GM12878 (cell line): ENCODE measurements at regions not wholly inside any gene's neighbourhood (a gene's known extent, or its start where the extent isn't known, plus 50 kb on each side); places are given as distances from the start of the nearest gene placed in this dataset.

Experiments
- ATAC-seq: fragments of 200-7000 bp; cut with Tn5 transposase; 3 replicates; pipeline ENCODE4 v1.9.1; 2020; ENCODE audit warnings: mild to moderate bottlenecking, moderate library complexity
- BruUV-seq: library from RNA; stranded (reverse); fragments of 400-500 nt; replicated peaks from 2 replicates; lab custom pipeline; 2021; lab: Mats Ljungman, UMichigan
- CTCF ChIA-PET: fragments of 300-600 bp; sonication (Branson Sonifier 250); formaldehyde crosslinking; extraction: SDS; loops from one replicate; lab custom pipeline; 2021; ENCODE audit warnings: inconsistent platforms; lab: Yijun Ruan, JAX
- POLR2A ChIA-PET: fragments of 350-600 bp; formaldehyde crosslinking; extraction: SDS; loops from one replicate; lab custom pipeline; 2021; ENCODE audit warnings: inconsistent platforms; lab: Charles Lee
- RAD21 ChIA-PET: fragments of 300-600 bp; sonication (Branson Sonifier 250); formaldehyde crosslinking; loops from one replicate; lab custom pipeline; 2023; ENCODE audit warnings: antibody characterized with exemption; ENCODE audit not compliant: unreplicated experiment; lab: Charles Lee
- SMC1A ChIA-PET: fragments of 300-600 bp; sonication (Branson Sonifier 250); formaldehyde crosslinking; loops from one replicate; lab custom pipeline; 2023; ENCODE audit not compliant: unreplicated experiment, uncharacterized antibody; lab: Charles Lee
- DNase-seq: peaks from one replicate; pipeline ENCODE4 v3.0.0-alpha.2; 2011; ENCODE audit warnings: low read depth, low spot score
- FAIRE-seq: peaks from 3 replicates; lab custom pipeline; 2011; peaks lifted over from hg19 to GRCh38; lab: Jason Lieb, UNC
- H2AFZ ChIP-seq: 2 replicates; pipeline ENCODE4 v1.6.0; 2011; ENCODE audit warnings: low read depth, low read length, control low read depth; ENCODE audit not compliant: control insufficient read depth
- H3K27ac ChIP-seq: 2 replicates; pipeline ENCODE4 v1.5.1; 2011; ENCODE audit warnings: control low read depth; ENCODE audit not compliant: control insufficient read depth, insufficient read depth
- H3K27me3 ChIP-seq, 2 experiments: replicated peaks in 1 of 2; 2 replicates each; pipeline versions ENCODE4 v1.6.0 to v1.6.1; 2011; ENCODE audit warnings: low read length in 1 of 2; ENCODE audit not compliant: control insufficient read depth in 2 of 2, insufficient read depth in 2 of 2
- H3K36me3 ChIP-seq, 2 experiments: 2 replicates each; pipeline ENCODE4 v1.5.1; 2011; ENCODE audit warnings: low read length in 1 of 2; ENCODE audit not compliant: control insufficient read depth in 2 of 2, insufficient read depth in 2 of 2
- H3K4me1 ChIP-seq: 2 replicates; pipeline ENCODE4 v1.6.1; 2011; ENCODE audit warnings: mild to moderate bottlenecking, low read length, moderate library complexity, mixed read lengths; ENCODE audit not compliant: control insufficient read depth, insufficient read depth
- H3K4me2 ChIP-seq: 2 replicates; pipeline ENCODE4 v1.6.0; 2011; ENCODE audit warnings: control low read depth; ENCODE audit not compliant: control insufficient read depth, insufficient read depth
- H3K4me3 ChIP-seq: fragments of 200-600 bp; sonication (generic); 2 replicates; pipeline ENCODE4 v1.5.1; 2016
- H3K79me2 ChIP-seq: 2 replicates; pipeline ENCODE4 v1.6.0; 2011; ENCODE audit warnings: low read length; ENCODE audit not compliant: control insufficient read depth, insufficient read depth
- H3K9ac ChIP-seq: 2 replicates; pipeline ENCODE4 v1.8.0; 2011; ENCODE audit warnings: low read length, control low read depth, mixed read lengths; ENCODE audit not compliant: control insufficient read depth, insufficient read depth
- H3K9me3 ChIP-seq: replicated peaks from 3 replicates; pipeline ENCODE4 v1.5.1; 2011; ENCODE audit warnings: mild to moderate bottlenecking, low read length; ENCODE audit not compliant: control insufficient read depth, insufficient read depth
- H4K20me1 ChIP-seq: 2 replicates; pipeline ENCODE4 v1.6.0; 2011; ENCODE audit not compliant: control insufficient read depth, insufficient read depth
- BCLAF1 ChIP-seq: fragments of 450-650 bp; IDR thresholded peaks from 2 replicates; pipeline ENCODE4 v1.6.1; 2017; ENCODE audit warnings: antibody characterized with exemption, mild to moderate bottlenecking, moderate library complexity
- CUX1 ChIP-seq: IDR thresholded peaks from 2 replicates; pipeline ENCODE4 v1.6.1; 2012; ENCODE audit warnings: improper control_type of control experiment, low read depth, low read length; ENCODE audit not compliant: insufficient replicate concordance
- HDAC2 ChIP-seq: fragments of 200-600 bp; sonication (generic); IDR thresholded peaks from 2 replicates; pipeline ENCODE4 v1.6.1; 2017
- MTA3 ChIP-seq: IDR thresholded peaks from 2 replicates; pipeline ENCODE4 v1.6.1; 2012; ENCODE audit warnings: low read length, inconsistent platforms, borderline replicate concordance
- RELB ChIP-seq: fragments of 450-650 bp; IDR thresholded peaks from 2 replicates; pipeline ENCODE4 v1.6.1; 2017; ENCODE audit warnings: low read depth, mild to moderate bottlenecking, moderate library complexity
- SUPT20H ChIP-seq: IDR thresholded peaks from 2 replicates; pipeline ENCODE4 v1.6.1; 2011; ENCODE audit warnings: low read depth, mild to moderate bottlenecking, low read length, moderate library complexity, borderline replicate concordance; ENCODE audit not compliant: control insufficient read depth
- ZNF274 ChIP-seq: IDR thresholded peaks from one replicate; pipeline ENCODE4 v1.8.0; 2011; ENCODE audit not compliant: insufficient read length, insufficient read depth
- WGBS: methylation state at CpG from one replicate; pipeline ENCODE4 v1.1.6; 2016; ENCODE audit warnings: low lambda C conversion rate; ENCODE audit not compliant: insufficient replicate concordance, insufficient coverage; ENCODE audit errors: missing lambda C conversion rate; 5-methylcytosine and 5-hydroxymethylcytosine counted together
- in situ Hi-C: fragments of 300-500 bp; cut with MboI; formaldehyde crosslinking; loops from 9 replicates; pipeline ENCODE4 v1.14.3; 2018; ENCODE audit warnings: mixed read lengths
- intact Hi-C: fragments of 100-400 bp; cut with micrococcal nuclease; formaldehyde crosslinking; loops from one replicate; pipeline ENCODE4 v1.14.2; 2022; ENCODE audit not compliant: unreplicated experiment
- TF ChIP-seq, protein P1 (sequence below): fragments of 450-650 bp; IDR thresholded peaks from 2 replicates; pipeline ENCODE4 v1.6.1; 2017; ENCODE audit warnings: mild to moderate bottlenecking, low read depth, inconsistent platforms; ENCODE audit not compliant: poor library complexity, severe bottlenecking

DNA sequence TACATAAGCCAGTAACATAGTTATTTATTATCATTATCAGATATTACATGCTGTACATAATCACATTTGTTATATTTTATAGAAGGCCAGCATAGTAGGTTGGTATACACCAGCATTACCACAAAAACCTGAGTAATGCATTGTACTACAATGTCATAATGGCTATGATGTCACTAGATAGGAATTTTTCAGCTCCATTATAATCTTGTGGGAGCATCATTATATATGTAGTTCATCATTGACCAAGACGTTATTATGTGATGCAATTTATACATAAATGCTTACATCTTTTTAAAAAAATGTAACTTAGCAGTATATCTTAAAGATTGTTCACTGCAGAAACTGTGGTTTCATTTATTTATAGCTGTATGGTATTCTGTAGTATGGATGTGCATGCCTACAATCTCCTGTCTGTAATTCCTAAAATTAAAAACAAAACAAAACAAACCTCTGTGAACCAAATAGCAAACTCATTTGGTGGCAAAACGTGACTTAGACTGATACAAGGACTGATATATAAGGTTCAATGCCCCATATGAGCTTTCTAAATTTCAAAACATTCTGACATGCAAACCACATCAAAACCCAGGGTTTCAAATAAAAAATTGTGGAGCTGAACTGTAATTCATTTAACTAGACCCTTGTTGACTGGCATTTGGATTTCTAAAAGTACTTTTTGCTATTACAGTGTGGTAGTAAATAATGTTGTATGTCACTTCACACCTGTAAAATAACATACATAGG is 250.9 kb downstream of the DLEU7 start (continued):
- TF ChIP-seq CUX1 (no peak), MTA3 (no peak)

- CTCF ChIA-PET, result interaction anchor here (1.1 to 2.3 kb wide), 3 partner anchors 81 to 319 kb away, joined by 4 to 8 read pairs (median 6); no protein-coding TSS in a partner anchor
- no peak for TF ChIP-seq BCLAF1
- TF ChIP-seq ZNF274, result no peak
- no peak for TF ChIP-seq SUPT20H
- no peak for TF ChIP-seq RELB
- TF ChIP-seq HDAC2, result no peak
- TF ChIP-seq, protein P1, sequence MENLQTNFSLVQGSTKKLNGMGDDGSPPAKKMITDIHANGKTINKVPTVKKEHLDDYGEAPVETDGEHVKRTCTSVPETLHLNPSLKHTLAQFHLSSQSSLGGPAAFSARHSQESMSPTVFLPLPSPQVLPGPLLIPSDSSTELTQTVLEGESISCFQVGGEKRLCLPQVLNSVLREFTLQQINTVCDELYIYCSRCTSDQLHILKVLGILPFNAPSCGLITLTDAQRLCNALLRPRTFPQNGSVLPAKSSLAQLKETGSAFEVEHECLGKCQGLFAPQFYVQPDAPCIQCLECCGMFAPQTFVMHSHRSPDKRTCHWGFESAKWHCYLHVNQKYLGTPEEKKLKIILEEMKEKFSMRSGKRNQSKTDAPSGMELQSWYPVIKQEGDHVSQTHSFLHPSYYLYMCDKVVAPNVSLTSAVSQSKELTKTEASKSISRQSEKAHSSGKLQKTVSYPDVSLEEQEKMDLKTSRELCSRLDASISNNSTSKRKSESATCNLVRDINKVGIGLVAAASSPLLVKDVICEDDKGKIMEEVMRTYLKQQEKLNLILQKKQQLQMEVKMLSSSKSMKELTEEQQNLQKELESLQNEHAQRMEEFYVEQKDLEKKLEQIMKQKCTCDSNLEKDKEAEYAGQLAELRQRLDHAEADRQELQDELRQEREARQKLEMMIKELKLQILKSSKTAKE, result no peak
Measured at GRCh38 chr13:50593207-50593606, 250.3 kb downstream of the DLEU7 start.

More at GRCh38 chr13:50593207-50593606, 250.3 kb downstream of the DLEU7 start:
- Histone ChIP-seq H3K4me1 (peaks cover 46% of the 10 kb centered on the region), H4K20me1 (no peaks in the 10 kb centered on the region), H3K27me3 (no peaks in the 10 kb centered on the region), H3K9ac (no peak overlapping the region), H3K36me3 (no peaks in the 10 kb centered on the region), H3K27ac (no peak overlapping the region; the same call in 1 of the 2 replicates), H2AFZ (no peak overlapping the region), H3K9me3 (no peaks in the 10 kb centered on the region), H3K4me3 (no peak overlapping the region), H3K79me2 (no peaks in the 10 kb centered on the region), H3K4me2 (no peak overlapping the region)
- in situ Hi-C loops, result loop anchor here (10.0 kb wide), 1 partner anchor 322 kb away; no protein-coding TSS in a partner anchor
- 43% methylated on average over 1 of the region's 1 CpG for WGBS
- no peak for DNase-seq
- BruUV-seq, result no TSS peak
- intact Hi-C loops, result no loop called here
- ATAC-seq, result no peak
- FAIRE-seq, result no peak
- SMC1A ChIA-PET, result interaction anchor here (0.6 to 3.5 kb wide), 11 partner anchors 14 to 321 kb away, joined by 3 to 13 read pairs (median 3); no protein-coding TSS in a partner anchor
- RAD21 ChIA-PET, result interaction anchor here (1.0 to 1.2 kb wide), 3 partner anchors 43 to 207 kb away, joined by 3 to 4 read pairs (median 4); no protein-coding TSS in a partner anchor
- POLR2A ChIA-PET, result interaction anchor here (1.2 to 1.4 kb wide), 2 partner anchors 300 to 322 kb away, joined by 3 read pairs; no protein-coding TSS in a partner anchor
